ENCODE measurements at regions not wholly inside any gene's neighbourhood (a gene's known extent, or its start where the extent isn't known, plus 50 kb on each side); places are given as distances from the start of the nearest gene placed in this dataset.

DNA sequence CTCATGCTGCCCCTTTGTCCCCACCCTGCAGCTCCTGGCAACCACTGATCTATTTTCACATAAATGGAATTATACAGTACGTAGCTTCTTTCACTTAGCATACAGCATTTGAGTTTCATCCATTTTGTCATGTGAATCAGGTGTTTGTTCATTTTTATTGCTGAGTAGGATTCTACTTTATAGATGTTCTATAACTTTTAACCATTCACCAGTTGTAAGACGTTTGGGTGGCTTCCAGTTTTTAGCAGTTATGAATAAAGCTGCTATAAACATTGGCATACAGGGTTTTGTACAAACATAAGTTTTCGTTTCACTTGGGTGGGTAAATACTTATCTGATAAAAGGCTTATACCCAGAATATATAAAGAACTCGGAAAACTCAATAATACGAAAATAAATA, 102.3 kb upstream of the KLHL13 start:
- no peaks in the 10 kb centered on the region for H3K36me3 ChIP-seq (ENCODE audit: insufficient read depth, low read length)
- Mint-ChIP-seq H3K36me3 (ENCODE audit: low read depth, unreplicated experiment) (no peaks in the 10 kb centered on the region), H3K4me3 (ENCODE audit: unreplicated experiment) (no peak overlapping the region), H3K9me3 (ENCODE audit: unreplicated experiment) (no peaks in the 10 kb centered on the region), H3K27me3 (ENCODE audit: low read depth, unreplicated experiment) (no peaks in the 10 kb centered on the region), H3K4me1 (ENCODE audit: low read depth, unreplicated experiment) (no peaks in the 10 kb centered on the region), H3K27ac (ENCODE audit: unreplicated experiment) (no peak overlapping the region)
- TF ChIP-seq, protein P1, sequence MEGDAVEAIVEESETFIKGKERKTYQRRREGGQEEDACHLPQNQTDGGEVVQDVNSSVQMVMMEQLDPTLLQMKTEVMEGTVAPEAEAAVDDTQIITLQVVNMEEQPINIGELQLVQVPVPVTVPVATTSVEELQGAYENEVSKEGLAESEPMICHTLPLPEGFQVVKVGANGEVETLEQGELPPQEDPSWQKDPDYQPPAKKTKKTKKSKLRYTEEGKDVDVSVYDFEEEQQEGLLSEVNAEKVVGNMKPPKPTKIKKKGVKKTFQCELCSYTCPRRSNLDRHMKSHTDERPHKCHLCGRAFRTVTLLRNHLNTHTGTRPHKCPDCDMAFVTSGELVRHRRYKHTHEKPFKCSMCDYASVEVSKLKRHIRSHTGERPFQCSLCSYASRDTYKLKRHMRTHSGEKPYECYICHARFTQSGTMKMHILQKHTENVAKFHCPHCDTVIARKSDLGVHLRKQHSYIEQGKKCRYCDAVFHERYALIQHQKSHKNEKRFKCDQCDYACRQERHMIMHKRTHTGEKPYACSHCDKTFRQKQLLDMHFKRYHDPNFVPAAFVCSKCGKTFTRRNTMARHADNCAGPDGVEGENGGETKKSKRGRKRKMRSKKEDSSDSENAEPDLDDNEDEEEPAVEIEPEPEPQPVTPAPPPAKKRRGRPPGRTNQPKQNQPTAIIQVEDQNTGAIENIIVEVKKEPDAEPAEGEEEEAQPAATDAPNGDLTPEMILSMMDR (IDR thresholded peaks at IDR 0.05; ENCODE audit: insufficient read depth, low read depth, low read length), result no peak
- TF ChIP-seq EZH2 (IDR thresholded peaks at IDR 0.05; ENCODE audit: insufficient read depth, low read length), result no peak
- no peak overlapping the region for H3K27ac ChIP-seq (ENCODE audit: low read depth, low read length)
- no peaks in the 10 kb centered on the region for H3K4me1 ChIP-seq (ENCODE audit: insufficient read depth, low read length)
- no peaks in the 10 kb centered on the region for H4K20me1 ChIP-seq (ENCODE audit: insufficient read depth, low read length)
- no peak for DNase-seq (ENCODE audit: low read depth)
- no peaks in the 10 kb centered on the region for H3K27me3 ChIP-seq (ENCODE audit: insufficient read depth, low read length)
- no peaks in the 10 kb centered on the region for H3K79me2 ChIP-seq (ENCODE audit: insufficient read depth, low read length)
- no peak overlapping the region for H3K4me2 ChIP-seq (ENCODE audit: low read length)
- FAIRE-seq, result no peak
- H3K4me3 ChIP-seq (ENCODE audit: insufficient read depth, low read depth, low read length), result no peak overlapping the region
- H2AFZ ChIP-seq (ENCODE audit: low read depth, low read length), result no peak overlapping the region
- no peak overlapping the region for H3K9ac ChIP-seq (ENCODE audit: low read length)
- no peaks in the 10 kb centered on the region for H3K9me3 ChIP-seq (ENCODE audit: insufficient read depth, low read depth, low read length)

- H3K4me1 Mint-ChIP-seq (ENCODE audit: low read depth, unreplicated experiment), result peaks cover under 1% of the 10 kb centered on the region
- peak; percentile 82 for FAIRE-seq
- H3K9ac ChIP-seq (ENCODE audit: low read length), result no peak overlapping the region
- no peak overlapping the region for H3K4me2 ChIP-seq (ENCODE audit: low read length)
- no peak overlapping the region for H3K4me3 Mint-ChIP-seq (ENCODE audit: unreplicated experiment)
- H3K9me3 Mint-ChIP-seq (ENCODE audit: unreplicated experiment), result no peaks in the 10 kb centered on the region
- no peaks in the 10 kb centered on the region for H3K27me3 Mint-ChIP-seq (ENCODE audit: low read depth, unreplicated experiment)
- H3K79me2 ChIP-seq (ENCODE audit: insufficient read depth, low read length), result no peaks in the 10 kb centered on the region
- no peaks in the 10 kb centered on the region for H4K20me1 ChIP-seq (ENCODE audit: insufficient read depth, low read length)
- no peak overlapping the region for H2AFZ ChIP-seq (ENCODE audit: low read depth, low read length)
- no peak overlapping the region for H3K27ac ChIP-seq (ENCODE audit: low read depth, low read length)
- no peak overlapping the region for H3K4me3 ChIP-seq (ENCODE audit: insufficient read depth, low read depth, low read length)
- H3K27me3 ChIP-seq (ENCODE audit: insufficient read depth, low read length), result no peaks in the 10 kb centered on the region
- no peak for TF ChIP-seq EZH2 (IDR thresholded peaks at IDR 0.05; ENCODE audit: insufficient read depth, low read length)
- TF ChIP-seq, protein P1 (IDR thresholded peaks at IDR 0.05; ENCODE audit: insufficient read depth, low read depth, low read length), result no peak
- H3K4me1 ChIP-seq (ENCODE audit: insufficient read depth, low read length), result no peaks in the 10 kb centered on the region
- H3K36me3 Mint-ChIP-seq (ENCODE audit: low read depth, unreplicated experiment), result no peaks in the 10 kb centered on the region
- no peaks in the 10 kb centered on the region for H3K36me3 ChIP-seq (ENCODE audit: insufficient read depth, low read length)
- H3K27ac Mint-ChIP-seq (ENCODE audit: unreplicated experiment), result no peak overlapping the region
- no peak for DNase-seq (ENCODE audit: low read depth)
- H3K9me3 ChIP-seq (ENCODE audit: insufficient read depth, low read depth, low read length), result no peaks in the 10 kb centered on the region
These were observed 103.3 kb upstream of the KLHL13 start for GRCh38 chrX:118219866-118220265.

GRCh38 chrX:118220509-118220908, 103.9 kb upstream of the KLHL13 start:
- Mint-ChIP-seq H3K4me1 (ENCODE audit: low read depth, unreplicated experiment) (peaks cover 7% of the 10 kb centered on the region), H3K4me3 (ENCODE audit: unreplicated experiment) (no peak overlapping the region), H3K36me3 (ENCODE audit: low read depth, unreplicated experiment) (no peaks in the 10 kb centered on the region), H3K27me3 (ENCODE audit: low read depth, unreplicated experiment) (no peaks in the 10 kb centered on the region), H3K9me3 (ENCODE audit: unreplicated experiment) (no peaks in the 10 kb centered on the region), H3K27ac (ENCODE audit: unreplicated experiment) (no peak overlapping the region)
- peak; percentile 73 for FAIRE-seq
- no peak overlapping the region for H3K9ac ChIP-seq (ENCODE audit: low read length)
- no peaks in the 10 kb centered on the region for H4K20me1 ChIP-seq (ENCODE audit: insufficient read depth, low read length)
- H3K27ac ChIP-seq (ENCODE audit: low read depth, low read length), result no peak overlapping the region
- H3K9me3 ChIP-seq (ENCODE audit: insufficient read depth, low read depth, low read length), result no peaks in the 10 kb centered on the region
- no peak for DNase-seq (ENCODE audit: low read depth)
- H3K36me3 ChIP-seq (ENCODE audit: insufficient read depth, low read length), result no peaks in the 10 kb centered on the region
- H2AFZ ChIP-seq (ENCODE audit: low read depth, low read length), result no peak overlapping the region
- H3K4me2 ChIP-seq (ENCODE audit: low read length), result no peak overlapping the region
- no peaks in the 10 kb centered on the region for H3K27me3 ChIP-seq (ENCODE audit: insufficient read depth, low read length)
- H3K4me3 ChIP-seq (ENCODE audit: insufficient read depth, low read depth, low read length), result no peak overlapping the region
- H3K4me1 ChIP-seq (ENCODE audit: insufficient read depth, low read length), result peaks cover 1% of the 10 kb centered on the region
- TF ChIP-seq EZH2 (IDR thresholded peaks at IDR 0.05; ENCODE audit: insufficient read depth, low read length), result no peak
- TF ChIP-seq, protein P1 (IDR thresholded peaks at IDR 0.05; ENCODE audit: insufficient read depth, low read depth, low read length), result no peak
- H3K79me2 ChIP-seq (ENCODE audit: insufficient read depth, low read length), result no peaks in the 10 kb centered on the region
